HG02973 (cell line): ENCODE measurements at regions not wholly inside any gene's neighbourhood (a gene's known extent, or its start where the extent isn't known, plus 50 kb on each side); places are given as distances from the start of the nearest gene placed in this dataset.

Experiments used
- ATAC-seq: cut with Tn5 transposase; IDR thresholded peaks from one replicate; pipeline ENCODE4 v1.9.1; 2021; ENCODE audit warnings: moderate library complexity; ENCODE audit not compliant: unreplicated experiment

DNA sequence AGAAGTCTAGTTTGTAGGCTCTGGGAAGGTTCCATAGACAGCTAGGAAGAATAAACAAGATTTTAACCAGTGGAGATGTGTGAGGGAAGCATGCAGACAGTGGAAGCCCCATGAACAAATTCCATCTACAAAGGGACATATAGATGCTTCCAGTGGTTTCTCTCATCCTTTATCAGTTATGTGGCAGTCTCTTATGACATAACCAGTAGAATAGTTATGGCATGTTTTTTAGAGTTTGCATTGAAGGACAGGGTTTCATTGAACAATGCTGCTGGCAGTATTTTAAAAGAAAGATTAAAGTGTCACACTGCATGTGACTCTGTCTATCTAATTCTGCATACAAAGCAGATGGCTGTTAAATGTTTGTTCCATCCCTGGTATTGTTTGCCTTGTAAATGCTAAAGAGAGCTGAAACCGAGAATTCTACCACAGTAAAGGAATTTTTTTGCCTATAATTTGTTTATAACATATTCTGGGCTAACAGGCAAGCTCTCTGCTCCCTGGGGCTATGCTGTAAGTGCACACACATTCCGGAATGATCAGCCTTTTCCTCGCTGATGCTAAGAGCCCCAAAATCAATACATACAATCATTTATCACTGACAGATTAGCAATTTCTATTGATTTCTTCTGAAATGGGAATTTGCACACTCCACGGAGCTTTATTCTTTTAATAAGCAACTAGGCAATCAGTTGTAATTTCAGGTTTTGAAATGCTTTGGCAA lies 76.8 kb upstream of the PELI1 start:
- no peak for ATAC-seq

DNA sequence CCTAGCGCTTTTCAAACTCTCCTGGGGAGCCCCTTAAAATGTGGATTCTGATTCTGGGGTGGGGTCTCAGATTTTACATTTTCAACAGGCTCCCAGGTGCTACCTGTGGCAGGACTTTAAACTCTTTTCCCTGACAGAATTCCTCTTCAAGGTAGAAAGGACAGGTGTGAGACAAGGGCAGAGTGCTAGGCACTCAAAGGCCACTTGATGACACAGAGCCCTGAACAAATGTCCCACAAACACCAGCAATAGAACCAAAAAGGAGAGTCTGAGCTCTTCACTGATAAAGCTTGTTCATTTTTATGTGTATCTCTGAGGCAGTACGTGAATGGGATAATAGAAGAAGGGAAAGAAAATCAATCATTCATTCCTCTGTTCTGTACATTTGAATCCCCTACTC lies 77.7 kb upstream of the PELI1 start:
- ATAC-seq = no peak

DNA sequence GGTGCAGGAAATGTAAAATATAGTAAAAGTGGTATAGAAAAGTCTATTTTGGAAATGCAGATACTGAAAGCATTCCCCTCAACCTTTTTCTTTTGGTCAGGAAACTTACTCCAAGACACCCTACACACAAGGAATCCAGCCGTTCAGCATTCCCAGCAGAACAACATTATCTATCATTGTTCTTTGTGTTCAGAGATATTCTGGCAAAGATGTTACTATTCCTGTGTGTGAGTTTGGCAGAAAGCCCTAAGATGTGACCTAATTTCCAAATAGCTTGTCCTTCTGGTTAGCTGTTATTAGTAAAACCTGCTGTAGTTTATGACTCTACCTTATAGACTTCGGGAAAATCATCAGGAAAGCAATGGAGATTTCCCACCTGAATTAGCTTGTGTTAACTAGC lies 78.1 kb upstream of the PELI1 start:
- ATAC-seq = no peak

DNA sequence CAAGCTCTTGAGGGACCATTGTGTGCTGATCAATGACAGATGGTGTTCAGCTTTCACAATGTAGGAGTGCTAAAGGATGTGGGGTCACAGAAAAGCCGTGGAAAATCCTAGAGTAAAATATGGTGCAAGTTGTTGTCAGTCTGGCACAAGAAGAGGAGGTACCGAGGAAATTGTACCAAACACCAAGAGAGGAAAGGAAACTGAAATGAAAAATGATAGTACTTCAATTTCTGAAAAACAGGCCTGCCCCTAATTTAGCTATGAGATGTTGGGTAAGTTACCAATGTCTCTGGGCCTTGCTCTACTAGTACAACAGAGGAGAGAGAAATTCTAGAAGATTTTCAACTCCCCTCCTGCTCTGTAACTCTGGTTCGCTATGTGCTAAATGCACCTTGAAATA lies 78.8 kb upstream of the PELI1 start:
- ATAC-seq = peak; percentile 63

DNA sequence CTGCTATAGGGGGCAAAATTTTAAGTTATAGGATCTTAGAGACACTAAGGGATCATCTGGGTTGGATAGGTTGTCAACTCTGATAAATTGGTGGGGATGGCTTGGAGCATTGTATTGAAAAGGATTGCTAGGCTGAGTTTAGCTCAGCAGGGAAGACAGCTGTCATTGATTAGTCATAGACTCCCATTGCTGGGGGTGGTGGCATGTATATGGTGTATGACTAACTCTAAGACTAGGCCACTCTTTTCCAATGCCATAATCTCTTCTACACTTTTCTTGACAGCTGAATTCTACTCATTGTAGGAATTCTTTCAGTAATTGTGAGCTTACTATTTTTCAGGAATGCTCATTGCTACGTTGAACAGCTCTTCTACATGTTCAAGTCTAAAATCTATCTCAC lies 81.3 kb upstream of the PELI1 start:
- no peak for ATAC-seq

DNA sequence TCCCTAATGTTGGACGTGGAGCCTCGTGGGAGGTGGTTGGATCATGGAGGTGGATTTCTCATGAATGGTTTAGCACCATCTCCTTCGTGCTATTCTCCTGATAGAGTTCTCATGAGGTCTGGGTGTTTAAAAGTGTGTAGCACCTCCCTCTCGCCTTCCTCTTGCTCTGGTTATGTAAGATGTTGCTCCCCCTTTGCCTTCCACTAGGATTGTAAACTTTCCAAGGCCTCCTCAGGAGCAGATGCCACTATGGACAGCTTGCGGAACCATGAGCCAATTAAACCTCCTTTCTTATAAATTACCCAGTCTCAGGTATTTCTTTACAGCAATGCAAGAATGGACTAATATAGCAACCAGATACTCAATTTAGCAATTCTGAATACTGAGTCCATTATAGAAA lies 82.4 kb upstream of the PELI1 start:
- ATAC-seq = no peak

DNA sequence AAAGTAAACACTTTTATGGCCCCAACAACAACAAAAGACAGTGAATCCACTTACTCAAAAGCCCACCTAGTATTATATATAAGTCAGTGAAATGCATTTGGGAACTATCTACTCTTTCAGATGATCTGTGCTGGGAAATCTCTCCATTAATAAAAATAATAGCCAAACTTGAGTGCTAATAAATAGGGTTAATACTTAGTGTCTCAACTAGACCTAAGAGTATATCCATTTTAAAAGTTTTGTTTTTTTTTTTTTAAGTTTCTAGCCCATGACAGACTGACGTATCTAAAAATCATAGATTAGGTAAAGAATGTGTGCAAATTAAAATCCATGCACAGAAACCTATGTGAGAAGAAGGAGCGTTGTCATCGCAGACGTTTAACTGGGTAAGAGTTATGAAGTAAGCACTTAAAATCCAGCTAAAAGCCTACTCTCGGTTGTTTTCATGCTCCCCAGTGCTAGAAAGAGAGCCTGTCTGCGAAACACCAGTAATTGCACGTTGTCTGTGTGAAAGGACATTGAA lies 83.4 kb upstream of the PELI1 start:
- ATAC-seq = no peak

DNA sequence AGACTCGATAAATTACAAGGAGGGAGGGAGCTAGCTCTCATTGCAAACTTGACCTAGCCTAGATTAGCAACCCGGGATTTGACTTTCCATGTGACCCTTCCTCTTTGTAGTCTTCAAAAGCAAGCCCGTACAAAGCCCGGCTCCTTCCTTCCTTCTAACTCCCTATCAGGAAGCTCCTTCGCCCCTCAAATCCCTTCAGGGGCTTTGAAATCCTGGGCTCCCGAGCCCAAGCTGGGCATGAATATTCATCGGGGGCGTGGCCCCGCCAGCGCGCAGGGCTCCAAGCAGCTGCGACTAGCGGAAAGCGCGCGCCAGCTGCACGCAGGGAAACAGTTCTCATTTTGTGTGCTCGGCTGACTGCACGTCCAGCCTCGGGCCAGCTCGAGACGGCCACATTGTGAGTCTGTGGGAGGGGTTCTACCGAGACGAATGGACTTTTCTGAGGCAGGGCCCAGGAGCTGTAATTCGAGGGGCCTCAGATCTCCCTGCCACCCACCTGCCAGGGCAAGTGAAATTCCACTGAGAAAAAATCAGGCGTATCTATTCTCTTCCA lies 84.0 kb upstream of the PELI1 start:
- ATAC-seq = peak; percentile 92

DNA sequence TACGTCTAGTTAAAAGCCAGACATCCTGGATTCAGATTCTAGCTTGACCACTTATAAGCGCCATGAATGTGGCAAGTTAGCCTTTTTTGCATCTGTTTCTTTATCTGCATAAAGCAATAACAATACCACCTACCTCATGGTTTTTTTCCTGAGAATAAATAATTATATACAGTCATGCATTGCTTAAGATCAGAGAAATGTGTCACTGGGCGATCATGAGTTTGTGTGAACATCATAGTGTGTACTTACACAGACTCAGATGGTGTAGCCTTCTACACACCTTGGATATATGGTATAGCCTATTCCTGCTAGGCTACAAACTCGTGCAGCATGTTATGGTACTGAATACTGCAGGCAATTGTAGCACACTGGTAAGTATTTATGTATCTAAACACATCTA lies 84.7 kb upstream of the PELI1 start:
- no peak for ATAC-seq

DNA sequence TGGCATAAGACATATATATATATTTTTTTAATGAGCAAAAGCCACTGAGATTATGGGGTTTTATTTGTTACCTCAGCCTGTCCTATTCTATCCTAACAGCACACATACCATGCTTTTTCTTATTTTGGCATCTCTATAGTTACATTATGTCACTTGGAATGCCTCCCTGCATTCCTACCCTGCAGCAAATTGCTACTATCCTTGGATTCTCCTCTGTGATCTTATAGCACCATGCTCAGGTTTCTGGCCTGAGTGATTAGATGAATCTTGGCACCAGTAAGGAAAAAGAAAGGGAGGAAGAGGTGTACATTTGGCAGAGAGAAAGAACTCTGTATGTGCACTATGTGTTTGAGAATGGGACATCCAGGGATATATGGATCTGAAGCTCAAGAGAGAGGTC lies 86.3 kb upstream of the PELI1 start:
- no peak for ATAC-seq

DNA sequence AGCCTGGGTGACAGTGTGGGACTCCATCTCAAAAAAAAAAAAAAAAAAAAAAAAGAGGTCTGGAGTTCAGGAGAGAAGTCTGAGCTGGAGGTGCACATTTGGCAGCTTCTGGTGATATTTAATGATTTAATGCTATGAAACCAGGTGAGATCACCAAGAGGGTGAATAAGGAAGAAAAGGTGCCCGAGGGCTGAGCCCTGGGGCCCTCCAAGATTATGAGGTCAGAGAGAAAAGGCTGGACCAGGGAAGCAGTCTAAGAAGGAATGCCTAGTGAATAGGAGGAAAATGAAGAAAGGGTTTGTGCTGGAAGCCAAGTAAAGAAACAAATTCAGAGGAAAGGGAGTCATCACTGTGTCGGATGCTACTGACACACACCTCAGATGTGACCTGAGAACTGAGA lies 88.0 kb upstream of the PELI1 start:
- no peak for ATAC-seq

DNA sequence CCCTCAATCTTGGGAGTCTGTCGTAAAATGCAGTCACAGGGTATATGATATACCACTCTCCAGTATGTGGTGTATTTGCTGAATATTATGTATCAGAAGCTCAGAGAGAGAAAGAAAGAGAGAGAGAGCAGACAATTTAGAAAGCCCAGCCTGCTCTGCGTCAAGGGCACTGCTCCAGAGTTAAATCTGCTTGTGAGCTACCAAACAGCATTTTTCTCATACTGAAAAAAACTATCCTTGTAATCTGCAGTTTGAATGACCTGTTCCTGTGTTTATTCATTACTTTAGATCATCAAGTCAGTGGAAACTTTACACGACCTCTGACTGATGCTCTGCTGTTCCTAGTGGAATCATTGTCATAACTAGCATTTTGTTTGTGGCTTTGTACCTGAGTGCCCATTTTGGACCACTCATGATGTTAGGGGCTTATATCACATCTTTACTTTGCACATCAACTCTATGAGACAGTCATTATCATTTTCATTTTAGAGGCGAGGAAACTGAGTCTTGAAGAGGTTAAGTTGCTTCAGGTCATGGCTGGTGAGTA lies 89.2 kb upstream of the PELI1 start:
- no peak for ATAC-seq

DNA sequence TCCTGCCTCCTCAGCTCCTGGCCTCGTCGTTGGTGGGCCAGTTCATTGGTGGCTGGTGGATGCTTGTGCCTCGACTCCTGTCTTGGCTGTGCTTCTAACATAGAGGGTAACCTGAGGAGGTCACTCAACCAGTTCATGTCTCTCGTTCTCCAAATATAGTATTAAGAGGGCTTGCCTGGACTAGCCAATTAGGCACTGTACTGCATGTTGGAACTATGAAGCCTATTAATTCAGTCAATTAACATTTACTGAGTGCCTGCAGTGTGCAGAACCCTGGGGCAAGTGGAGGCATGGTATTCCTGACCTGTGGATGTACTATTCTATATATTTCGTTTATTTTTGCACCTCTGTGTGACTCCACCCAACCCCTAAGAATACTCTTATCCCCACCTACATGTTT lies 89.9 kb upstream of the PELI1 start:
- ATAC-seq = no peak

DNA sequence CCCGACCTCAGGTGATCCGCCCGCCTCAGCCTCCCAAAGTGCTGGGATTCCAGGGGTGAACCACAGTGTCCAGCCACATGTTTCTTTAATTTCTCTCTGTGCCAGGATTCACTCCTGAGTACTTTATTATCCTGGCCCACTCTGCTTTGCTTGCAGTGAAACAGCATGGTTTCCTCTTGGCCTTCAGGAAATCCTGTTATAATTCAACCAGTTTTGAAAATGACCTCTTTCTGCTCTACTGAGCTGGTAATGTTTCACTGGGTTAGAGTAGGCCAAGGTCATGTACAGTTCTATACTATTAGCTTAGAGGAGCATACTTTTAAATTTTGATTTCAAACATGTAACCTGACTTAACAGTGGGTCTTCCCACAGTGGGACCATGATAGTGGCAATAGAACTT lies 90.6 kb upstream of the PELI1 start:
- ATAC-seq = no peak

DNA sequence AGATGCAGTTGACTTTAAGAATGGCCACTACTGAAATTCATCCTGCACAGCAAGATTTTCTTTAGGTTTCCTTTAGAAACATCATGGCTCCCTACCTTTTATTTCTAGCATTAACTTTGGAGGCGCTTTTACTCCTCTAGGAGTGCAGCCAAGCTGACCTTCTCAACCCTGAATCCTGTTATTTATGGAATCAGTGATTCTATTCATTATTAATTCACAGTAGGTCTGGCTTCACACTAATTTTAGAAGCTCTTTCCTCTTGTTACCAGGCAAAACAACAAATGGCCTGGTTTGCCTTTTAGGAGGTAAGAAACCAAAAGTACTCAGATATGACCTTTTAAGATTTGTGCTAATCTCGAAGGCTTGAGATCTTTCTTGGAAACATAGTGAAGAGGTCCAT lies 93.0 kb upstream of the PELI1 start:
- ATAC-seq = no peak

DNA sequence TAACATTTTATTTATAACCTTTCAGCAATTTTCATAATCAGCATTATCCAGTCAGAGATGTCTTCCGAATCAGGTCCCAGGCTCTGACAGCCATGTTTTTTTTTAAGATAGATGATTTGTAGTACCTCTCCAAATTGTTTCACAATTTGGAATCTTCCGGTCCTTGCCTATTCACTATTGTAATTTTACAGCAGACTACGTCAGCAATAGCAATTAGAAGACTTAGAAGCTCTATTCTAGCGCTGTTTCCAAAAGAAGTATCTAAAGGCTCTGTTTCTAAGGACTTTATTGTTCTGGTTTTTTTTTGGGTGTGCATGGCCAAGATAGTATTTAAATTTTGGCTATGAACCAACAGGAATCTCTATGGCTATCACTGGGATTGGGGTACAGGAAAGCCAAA lies 94.6 kb upstream of the PELI1 start:
- ATAC-seq = no peak

DNA sequence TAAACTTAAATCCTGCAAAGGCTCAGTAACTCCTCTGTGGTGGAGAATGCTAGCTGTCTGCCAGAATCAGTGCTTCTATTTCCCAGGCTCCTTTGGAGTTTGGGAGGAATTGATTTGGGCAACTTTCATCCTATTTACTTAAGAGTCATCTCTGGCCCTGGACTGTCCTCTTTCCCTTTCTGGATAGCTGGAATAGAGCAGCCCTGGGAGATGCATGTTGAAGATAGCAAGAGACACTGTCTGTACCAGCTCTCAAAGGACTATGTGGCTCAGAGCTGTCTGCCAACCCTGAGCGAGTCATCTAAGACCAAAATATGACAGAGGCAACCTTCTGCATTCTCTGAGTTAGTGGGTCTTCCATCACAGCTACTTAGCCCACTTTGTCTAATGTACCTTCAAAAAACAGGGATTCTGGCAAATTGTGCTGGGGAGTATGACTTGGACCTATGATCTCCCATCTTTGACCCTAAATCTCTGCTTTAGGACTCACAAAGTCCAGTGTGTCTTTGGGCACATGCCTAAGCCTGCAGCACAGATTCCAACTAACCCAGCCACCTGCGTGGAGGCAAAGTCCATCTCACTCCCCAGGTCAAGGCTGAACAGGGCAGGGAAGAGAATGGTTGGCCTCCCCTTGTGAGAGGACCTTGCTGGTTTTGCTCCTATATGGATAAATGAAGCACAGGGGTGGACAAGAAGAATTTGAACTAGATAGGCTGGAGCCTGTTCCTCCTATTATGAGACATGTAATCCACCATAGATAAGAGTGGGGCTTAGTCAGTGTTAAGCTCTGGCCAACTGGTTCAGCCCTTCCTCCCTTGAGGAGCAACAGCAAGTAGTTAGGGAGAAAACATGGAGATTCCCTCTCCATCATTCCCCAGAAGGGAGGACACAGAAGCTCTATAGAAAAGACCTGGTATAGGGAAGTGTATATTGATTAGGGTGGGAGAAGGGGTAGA lies 99.1 kb upstream of the PELI1 start:
- no peak for ATAC-seq

DNA sequence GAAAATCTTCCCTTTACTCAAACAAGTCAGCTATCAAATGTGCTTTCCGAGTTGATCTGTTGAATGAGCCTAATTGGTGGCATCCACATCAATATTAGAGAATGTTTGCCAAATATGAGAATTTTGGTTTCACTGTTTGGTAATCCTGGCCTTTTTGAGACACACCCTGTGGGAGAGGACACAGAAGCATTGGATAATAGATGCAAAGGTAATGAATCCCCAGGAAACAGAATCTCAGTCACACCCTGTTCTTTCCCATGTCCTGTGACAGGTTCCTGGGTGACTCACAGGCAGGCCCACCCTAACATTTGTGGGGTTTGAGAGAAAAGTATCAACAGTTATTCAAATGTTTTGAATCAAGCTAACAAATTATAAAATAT lies 99.8 kb upstream of the PELI1 start:
- no peak for ATAC-seq

DNA sequence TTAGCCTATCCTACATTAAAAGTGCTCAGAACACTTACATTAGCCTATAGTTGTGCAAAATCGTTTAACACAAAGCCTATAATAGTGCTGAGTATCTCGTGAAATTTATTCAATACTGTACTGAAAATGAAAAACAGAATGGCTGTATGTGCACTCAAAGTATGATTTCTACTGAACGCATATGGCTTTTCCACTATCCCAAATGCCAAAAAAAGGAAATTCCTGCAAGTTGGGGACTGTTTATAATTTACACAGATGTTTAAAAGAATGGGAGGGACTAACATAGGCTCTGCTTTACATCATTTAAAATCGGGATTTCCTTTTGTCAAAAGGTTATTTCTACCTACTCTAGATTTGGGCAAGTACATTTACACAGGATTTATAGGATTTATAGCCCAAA lies 101.4 kb upstream of the PELI1 start:
- ATAC-seq = no peak

DNA sequence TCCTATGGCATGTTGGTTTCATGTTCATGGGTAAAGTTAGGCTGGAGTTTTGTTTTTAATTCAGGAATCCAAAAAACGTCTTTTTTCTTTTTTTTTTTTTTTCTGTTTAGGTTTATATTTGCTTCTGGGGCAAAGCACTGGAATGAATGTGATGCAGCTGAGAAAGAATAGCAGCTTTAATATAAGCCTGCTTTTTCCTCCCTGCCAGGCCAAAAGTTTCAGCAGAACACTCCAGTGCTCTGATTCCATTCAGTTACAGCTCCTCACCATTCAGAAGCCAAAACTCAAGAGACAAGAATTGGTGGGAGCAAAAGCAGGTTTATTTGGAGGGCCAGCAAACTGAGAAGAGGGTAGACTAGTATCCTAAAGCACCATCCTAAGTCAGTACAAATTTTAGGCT lies 102.7 kb upstream of the PELI1 start:
- no peak for ATAC-seq

DNA sequence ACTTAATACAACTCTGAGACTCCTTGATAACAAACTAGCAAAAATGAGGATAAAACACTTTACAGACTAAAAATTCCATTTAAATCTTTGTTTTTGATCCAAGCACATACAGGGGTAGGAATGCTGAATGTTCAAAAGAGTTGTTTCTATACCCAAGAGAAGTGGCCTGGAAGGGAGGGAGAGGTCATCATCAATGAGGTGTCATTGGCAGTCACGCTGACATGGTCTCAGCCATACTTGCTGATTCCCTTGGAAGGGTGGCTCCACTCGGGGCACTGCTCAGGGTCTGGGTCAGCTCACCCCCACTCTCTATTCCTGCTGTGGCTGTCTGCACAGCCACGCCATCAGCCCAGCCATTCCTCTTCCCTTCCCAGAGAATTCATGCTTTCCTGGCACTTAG lies 105.2 kb upstream of the PELI1 start:
- no peak for ATAC-seq

DNA sequence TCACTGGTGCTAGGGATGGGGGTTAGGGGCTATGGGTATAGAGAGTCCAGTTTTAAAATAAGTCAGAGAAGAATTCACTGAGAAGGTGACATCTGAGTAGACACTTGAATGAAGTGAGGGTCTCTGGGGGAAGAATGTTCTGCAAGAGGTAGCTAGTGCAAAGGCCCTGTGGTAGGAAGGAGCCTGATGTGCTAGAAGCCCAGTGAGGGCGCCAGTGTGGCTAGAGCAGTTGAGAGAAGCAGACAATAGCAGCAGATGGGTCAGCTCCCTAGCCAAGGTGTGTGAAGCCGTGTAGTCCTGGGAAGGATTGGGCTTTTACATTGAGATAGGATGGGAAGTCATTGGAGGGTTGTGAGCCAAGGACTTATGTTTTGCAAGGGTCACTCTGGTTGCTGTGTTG lies 105.8 kb upstream of the PELI1 start:
- no peak for ATAC-seq
